COLO668 (cell line): ENCODE measurements at regions not wholly inside any gene's neighbourhood (a gene's known extent, or its start where the extent isn't known, plus 50 kb on each side); places are given as distances from the start of the nearest gene placed in this dataset.
"Not testable (repeated sequence)": the region's sequence is repeated elsewhere in the genome, so short reads cannot be mapped to it uniquely, and the experiment has no call there.

Experiments used
- DNase-seq: peaks from one replicate; lab custom pipeline; 2025; ENCODE audit not compliant: unreplicated experiment; lab: John Stamatoyannopoulos, UW

DNA sequence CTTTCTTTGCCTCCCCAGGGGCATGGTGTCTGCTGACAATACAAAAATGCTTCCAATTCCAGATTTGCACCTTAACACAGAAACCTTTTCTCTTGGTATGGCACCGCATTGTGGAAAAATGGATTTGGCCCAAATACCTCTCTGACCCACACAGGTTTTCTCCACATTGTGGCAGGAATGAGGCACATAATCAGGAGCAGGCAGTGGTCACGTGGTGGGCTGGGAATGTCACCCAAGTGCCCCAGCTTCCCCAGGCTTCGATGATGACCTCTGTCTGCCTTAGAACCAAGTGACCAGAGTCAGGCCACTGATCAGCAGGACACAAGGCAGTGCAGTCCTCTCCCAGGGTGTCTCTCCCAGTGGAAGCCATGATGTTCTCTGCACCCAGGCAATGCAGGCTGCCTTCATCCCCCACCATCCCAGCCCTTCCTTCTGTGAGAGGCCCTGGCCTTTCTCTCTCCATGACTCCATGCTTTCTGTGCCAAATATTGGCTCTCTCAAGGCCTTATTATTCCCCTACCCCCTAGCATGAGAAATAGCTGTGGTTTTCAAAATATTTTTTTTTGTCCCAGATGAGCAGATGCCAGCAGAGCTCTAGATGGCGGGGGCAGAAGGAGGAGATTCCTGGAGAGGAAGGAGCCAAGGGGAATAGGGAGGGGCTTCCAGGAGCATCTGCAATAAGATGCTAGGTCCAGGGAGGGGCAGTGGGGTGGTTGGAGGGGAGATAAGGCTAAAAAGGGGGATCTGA is 198.9 kb downstream of the ACKR3 start:
- no peak for DNase-seq

DNA sequence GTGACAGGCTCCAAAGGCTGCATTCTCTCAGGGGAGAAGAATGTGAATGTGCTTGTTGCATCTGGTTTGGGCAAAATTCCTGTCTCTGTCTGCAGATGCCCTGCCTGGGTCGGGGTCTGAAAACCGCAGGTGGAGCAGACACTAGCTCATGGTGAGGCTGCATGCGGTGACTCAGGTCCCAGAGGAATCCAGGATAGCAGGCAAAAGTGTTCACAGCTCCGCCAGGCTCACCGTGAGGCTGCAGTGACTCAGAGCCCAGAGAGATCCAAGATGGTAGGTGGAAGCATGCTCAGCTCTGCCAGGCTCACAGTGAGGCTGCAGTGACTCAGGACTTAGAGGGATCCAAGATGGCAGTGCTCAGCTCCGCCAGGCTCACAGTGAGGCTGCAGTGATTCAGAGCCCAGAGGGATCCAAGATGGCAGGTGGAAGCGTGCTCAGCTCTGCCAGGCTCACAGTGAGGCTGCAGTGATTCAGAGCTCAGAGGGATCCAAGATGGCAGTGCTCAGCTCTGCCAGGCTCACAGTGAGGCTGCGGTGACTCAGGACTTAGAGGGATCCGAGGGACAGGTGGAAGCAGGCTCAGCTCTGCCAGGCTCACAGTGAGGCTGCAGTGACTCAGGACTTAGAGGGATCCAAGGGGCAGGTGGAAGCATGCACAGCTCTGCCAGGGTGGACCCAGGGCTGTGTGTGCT is 200.5 kb downstream of the ACKR3 start:
- no peak for DNase-seq

DNA sequence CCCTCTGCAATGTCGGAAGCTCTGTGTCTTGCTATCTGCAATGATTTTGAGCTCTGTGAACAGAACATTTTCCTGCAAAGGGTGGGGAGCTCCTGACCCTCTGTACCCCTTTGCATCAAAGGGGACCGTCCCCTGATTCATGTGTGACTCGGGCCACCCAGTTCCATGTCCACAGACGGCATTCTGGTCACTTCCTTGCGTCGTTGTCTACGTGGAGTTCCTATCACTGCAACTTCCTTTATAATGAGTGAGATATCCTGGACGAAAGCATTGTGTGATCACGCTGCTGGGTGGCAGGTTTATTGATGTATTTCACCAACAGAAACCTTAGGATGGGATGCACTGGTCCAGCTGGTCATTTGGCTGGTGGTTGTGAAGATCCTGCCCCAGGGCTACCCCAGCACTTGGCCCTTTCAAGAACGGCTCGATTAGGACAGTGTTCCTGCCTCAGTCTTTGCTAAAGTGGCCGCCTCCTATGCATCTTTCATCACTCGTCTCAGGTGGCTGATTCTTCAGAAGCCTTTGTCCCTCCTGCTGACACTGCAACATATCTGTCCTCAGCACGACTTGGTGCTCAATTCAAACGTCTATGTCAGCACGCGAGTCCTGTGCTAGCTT is 202.7 kb downstream of the ACKR3 start:
- no peak for DNase-seq

- no peak for DNase-seq
Observed at GRCh38 chr2:236773206-236773605, 203.6 kb downstream of the ACKR3 start.

GRCh38 chr2:236774171-236774570 is 204.5 kb downstream of the ACKR3 start:
- DNase-seq = no peak

DNA sequence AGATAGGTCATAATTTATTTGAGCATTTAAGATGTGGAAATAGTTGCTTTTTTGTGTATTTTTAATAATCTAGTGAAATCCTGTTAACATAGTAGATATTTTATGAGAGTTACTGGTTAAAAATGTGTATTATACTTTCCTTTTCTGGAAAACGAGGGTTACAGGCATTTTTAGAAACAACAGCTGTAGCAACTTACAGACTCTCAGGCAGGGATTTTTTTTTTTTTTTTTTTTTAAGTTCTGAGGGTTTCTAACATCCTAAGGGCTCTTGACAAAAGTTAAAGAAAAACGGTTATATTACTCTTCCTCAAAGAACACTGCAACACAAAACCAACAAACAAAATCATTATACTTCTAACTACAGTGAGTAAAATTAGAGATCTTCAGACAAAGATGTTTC is 205.9 kb downstream of the ACKR3 start:
- DNase-seq = no peak

GRCh38 chr2:236776206-236776605 is 206.6 kb downstream of the ACKR3 start:
- no peak for DNase-seq

DNA sequence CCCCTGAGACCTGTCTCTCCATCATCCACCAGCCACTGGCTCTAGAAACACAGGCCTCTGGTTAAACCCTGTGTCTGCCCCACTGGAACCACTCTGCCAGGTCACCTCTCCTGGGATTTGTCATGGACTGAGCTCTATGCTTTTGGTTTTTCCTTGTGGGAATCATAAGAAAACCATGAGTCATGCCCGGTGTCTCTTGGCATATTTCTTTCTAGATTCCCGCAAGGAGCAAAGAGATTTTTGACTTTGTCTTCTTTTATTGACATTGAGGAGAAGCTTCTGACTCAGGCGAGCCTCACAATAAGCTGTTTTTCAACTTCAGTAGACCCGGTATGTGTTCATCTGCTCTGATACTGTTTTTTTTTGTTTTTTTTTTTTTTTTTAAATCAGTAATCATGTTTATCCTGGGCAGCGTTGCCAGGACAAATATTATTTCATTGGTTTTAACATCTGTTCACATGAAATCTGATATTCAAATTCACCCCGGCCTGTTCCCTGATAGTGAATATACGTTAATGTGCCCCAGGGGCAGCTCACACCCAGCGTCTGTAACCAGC is 207.1 kb downstream of the ACKR3 start:
- peak; percentile 31 for DNase-seq

DNA sequence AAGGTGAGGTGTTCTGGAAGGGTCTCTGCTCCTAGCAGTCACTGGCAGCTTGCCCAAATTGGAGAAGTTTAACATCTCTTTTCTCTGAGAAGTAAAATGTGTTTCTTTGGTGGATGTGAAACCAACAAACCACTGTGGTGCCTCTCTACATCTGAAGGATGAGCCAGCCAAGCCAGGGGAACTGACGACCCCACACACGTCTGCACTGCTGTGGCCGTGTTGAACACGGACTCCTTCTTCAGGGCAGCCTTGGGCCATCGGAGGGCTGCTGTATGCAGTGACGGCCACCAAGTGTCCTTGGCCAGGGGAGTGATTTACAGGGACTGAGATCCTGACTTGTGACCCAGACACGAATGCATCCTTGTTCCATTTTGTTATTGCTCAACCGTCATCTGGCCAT is 207.8 kb downstream of the ACKR3 start:
- DNase-seq = no peak

GRCh38 chr2:236781933-236782816 is 212.6 kb downstream of the ACKR3 start:
- no peak for DNase-seq

DNA sequence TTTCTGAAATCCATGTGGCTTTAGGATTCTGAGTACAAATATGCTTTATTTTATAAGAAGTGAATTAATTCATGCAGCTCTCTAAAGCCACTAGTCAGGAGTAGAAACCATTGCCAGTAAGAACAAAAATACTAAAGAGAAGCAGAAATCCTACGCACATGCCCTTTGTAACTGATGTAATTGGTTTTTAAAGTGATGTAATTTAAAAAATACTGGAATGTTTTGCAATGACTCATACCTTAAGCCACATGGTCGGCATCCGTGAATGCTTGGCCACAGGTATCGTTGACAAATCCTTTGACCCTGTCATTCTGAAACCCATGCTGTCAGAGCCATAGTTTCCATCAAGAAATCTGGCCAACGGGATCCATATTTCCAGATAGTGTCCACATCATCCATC is 213.3 kb downstream of the ACKR3 start:
- DNase-seq = no peak

- DNase-seq = no peak
Observed at GRCh38 chr2:236783417-236784020, 213.9 kb downstream of the ACKR3 start.

DNA sequence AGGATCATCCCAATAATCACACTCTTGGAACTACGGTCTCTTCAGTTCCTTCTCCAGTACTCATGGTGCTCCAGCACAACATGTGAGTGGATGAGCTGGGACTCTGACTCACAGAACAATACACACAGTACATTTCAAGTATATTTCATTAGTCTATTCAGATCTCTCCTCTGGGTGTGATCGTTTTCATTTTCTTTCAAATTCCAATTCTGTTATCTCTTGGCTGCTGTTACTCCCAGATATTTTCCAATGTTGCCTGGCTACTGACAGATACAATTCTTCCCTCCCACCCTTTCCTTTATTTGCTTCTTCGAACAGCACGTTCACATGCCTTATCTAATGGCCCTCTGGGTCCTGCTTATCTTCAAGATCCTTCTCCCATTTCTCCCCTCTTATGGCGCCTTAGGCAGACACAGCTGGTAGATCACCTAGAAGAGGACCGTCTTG is 216.0 kb downstream of the ACKR3 start:
- DNase-seq = no peak

DNA sequence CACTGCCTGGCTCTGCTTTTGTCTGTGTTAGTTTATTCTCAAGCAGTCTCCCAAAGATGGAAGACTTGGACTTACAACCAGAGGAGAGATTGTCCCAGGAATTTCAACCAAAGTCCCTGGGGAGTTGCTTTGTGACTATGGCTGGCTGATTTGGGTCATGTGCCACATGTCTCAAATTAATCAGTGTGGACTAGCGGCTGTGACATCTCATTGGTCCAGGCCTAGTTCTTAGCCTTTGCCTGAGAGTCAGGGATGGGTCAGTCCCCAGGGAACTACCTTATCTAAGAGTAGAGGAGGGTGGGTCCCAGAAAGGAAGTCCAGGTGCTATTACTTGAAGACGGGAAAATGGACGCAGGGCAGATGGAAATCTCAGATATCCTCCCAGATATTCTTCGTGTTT is 217.1 kb downstream of the ACKR3 start:
- no peak for DNase-seq

- not testable (repeated sequence) for DNase-seq
Observed at GRCh38 chr2:236787376-236787775, 217.8 kb downstream of the ACKR3 start.

DNA sequence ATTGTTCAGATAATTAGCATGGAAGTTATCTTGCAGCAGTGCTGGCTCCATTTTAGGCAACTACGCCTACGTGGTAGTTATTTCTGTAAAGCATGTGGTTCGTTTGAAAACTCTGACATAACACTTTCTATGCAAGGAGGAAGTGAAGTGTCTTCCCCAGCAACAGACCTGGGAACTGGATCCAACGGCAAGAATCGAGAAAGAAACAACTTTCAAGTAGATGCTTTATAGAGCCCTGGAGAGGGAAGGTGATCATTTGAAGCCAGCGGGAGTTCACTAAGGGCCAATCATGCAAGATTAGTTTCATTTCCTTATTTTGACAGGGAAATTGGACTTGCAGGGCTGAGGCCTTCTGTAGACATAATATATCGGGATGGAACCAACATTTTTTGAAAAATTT is 218.3 kb downstream of the ACKR3 start:
- no peak for DNase-seq

DNA sequence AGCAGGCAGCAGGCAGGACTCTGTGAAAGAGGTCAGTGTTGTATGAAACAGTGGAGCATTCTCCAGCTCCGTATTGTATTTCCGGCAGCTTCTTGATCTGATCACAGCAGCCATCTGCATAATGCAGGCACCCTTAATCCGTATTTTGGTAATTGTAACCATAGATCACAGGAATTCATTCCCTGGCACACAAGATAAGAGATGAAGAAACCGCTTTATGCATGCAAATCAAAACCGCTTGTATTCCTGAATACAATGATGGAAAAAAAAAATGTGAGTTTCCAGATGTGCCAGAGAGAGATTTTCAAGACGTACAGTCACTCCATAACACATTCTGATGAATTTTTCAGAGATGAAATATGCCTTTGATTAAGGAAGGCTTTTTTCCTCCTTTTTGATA is 221.3 kb downstream of the ACKR3 start:
- no peak for DNase-seq

DNA sequence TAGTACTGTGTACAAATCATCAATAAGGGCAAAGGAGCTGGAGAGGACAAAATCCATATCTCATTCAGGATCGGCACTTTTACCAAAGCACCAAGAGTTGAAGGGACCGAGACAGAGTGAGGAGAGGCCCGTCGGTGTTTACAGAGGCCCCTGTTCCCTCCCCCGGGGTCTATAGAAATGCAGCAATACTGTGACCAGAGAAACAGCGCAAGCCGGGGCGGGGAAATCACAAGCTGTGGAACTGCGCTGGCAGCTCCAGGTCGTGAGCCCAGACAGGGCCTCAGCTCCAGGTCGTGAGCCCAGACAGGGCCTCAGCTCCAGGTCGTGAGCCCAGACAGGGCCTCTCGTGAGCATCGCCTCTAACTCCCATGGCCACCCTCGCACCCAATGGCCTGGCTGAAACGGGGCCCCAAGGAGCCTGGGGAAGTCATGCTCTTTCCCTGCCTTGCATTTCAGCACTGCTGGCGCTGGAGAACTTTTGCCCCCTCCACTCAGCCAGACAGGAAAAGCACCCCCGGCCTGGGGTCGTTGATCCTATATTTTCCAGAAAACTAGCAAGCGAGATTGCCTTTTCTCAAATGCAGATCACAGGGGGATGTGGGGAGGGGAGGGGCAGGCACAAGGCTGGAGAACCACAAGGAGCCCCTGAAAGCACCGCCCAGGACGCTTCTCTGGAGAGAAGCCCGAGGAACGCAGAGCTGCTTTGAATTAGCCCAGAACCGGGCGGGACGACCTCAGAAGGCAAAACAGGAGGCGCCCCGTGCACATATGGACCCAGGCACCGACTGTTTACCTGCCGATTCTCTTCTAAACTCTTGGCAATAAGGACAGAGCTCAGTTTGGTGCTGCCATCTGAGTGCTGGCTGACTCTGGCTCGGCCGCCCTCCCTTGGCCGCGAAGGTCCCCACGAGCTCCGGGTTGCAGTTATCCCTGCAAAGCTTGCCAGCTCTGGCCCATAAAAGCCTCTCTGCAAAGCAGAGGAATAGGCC is 223.7 kb downstream of the ACKR3 start:
- no peak for DNase-seq
